GM12878 (cell line): ENCODE measurements at regions not wholly inside any gene's neighbourhood (a gene's known extent, or its start where the extent isn't known, plus 50 kb on each side); places are given as distances from the start of the nearest gene placed in this dataset.

Source experiments
- ATAC-seq: fragments of 200-7000 bp; cut with Tn5 transposase; 3 replicates; pipeline ENCODE4 v1.9.1; 2020; ENCODE audit warnings: mild to moderate bottlenecking, moderate library complexity
- BruUV-seq: library from RNA; stranded (reverse); fragments of 400-500 nt; replicated peaks from 2 replicates; lab custom pipeline; 2021; lab: Mats Ljungman, UMichigan
- CTCF ChIA-PET: fragments of 300-600 bp; sonication (Branson Sonifier 250); formaldehyde crosslinking; extraction: SDS; loops from one replicate; lab custom pipeline; 2021; ENCODE audit warnings: inconsistent platforms; lab: Yijun Ruan, JAX
- POLR2A ChIA-PET: fragments of 350-600 bp; formaldehyde crosslinking; extraction: SDS; loops from one replicate; lab custom pipeline; 2021; ENCODE audit warnings: inconsistent platforms; lab: Charles Lee
- RAD21 ChIA-PET: fragments of 300-600 bp; sonication (Branson Sonifier 250); formaldehyde crosslinking; loops from one replicate; lab custom pipeline; 2023; ENCODE audit warnings: antibody characterized with exemption; ENCODE audit not compliant: unreplicated experiment; lab: Charles Lee
- SMC1A ChIA-PET: fragments of 300-600 bp; sonication (Branson Sonifier 250); formaldehyde crosslinking; loops from one replicate; lab custom pipeline; 2023; ENCODE audit not compliant: unreplicated experiment, uncharacterized antibody; lab: Charles Lee
- DNase-seq: peaks from one replicate; pipeline ENCODE4 v3.0.0-alpha.2; 2011; ENCODE audit warnings: low read depth, low spot score
- FAIRE-seq: peaks from 3 replicates; lab custom pipeline; 2011; peaks lifted over from hg19 to GRCh38; lab: Jason Lieb, UNC
- H2AFZ ChIP-seq: 2 replicates; pipeline ENCODE4 v1.6.0; 2011; ENCODE audit warnings: low read depth, low read length, control low read depth; ENCODE audit not compliant: control insufficient read depth
- H3K27ac ChIP-seq: 2 replicates; pipeline ENCODE4 v1.5.1; 2011; ENCODE audit warnings: control low read depth; ENCODE audit not compliant: control insufficient read depth, insufficient read depth
- H3K27me3 ChIP-seq, 2 experiments: replicated peaks in 1 of 2; 2 replicates each; pipeline versions ENCODE4 v1.6.0 to v1.6.1; 2011; ENCODE audit warnings: low read length in 1 of 2; ENCODE audit not compliant: control insufficient read depth in 2 of 2, insufficient read depth in 2 of 2
- H3K36me3 ChIP-seq, 2 experiments: 2 replicates each; pipeline ENCODE4 v1.5.1; 2011; ENCODE audit warnings: low read length in 1 of 2; ENCODE audit not compliant: control insufficient read depth in 2 of 2, insufficient read depth in 2 of 2
- H3K4me1 ChIP-seq: 2 replicates; pipeline ENCODE4 v1.6.1; 2011; ENCODE audit warnings: mild to moderate bottlenecking, low read length, moderate library complexity, mixed read lengths; ENCODE audit not compliant: control insufficient read depth, insufficient read depth
- H3K4me2 ChIP-seq: 2 replicates; pipeline ENCODE4 v1.6.0; 2011; ENCODE audit warnings: control low read depth; ENCODE audit not compliant: control insufficient read depth, insufficient read depth
- H3K4me3 ChIP-seq: fragments of 200-600 bp; sonication (generic); 2 replicates; pipeline ENCODE4 v1.5.1; 2016
- H3K79me2 ChIP-seq: 2 replicates; pipeline ENCODE4 v1.6.0; 2011; ENCODE audit warnings: low read length; ENCODE audit not compliant: control insufficient read depth, insufficient read depth
- H3K9ac ChIP-seq: 2 replicates; pipeline ENCODE4 v1.8.0; 2011; ENCODE audit warnings: low read length, control low read depth, mixed read lengths; ENCODE audit not compliant: control insufficient read depth, insufficient read depth
- H3K9me3 ChIP-seq: replicated peaks from 3 replicates; pipeline ENCODE4 v1.5.1; 2011; ENCODE audit warnings: mild to moderate bottlenecking, low read length; ENCODE audit not compliant: control insufficient read depth, insufficient read depth
- H4K20me1 ChIP-seq: 2 replicates; pipeline ENCODE4 v1.6.0; 2011; ENCODE audit not compliant: control insufficient read depth, insufficient read depth
- ESRRA ChIP-seq: IDR thresholded peaks from 2 replicates; pipeline ENCODE4 v1.6.1; 2012; ENCODE audit warnings: mild to moderate bottlenecking, low read length, improper control_type of control experiment
- GABPA ChIP-seq: IDR thresholded peaks from 2 replicates; pipeline ENCODE4 v1.6.1; 2014; ENCODE audit warnings: antibody characterized with exemption, low read depth, mild to moderate bottlenecking, inconsistent platforms
- KDM1A ChIP-seq: fragments of 200-600 bp; sonication (generic); IDR thresholded peaks from 2 replicates; pipeline ENCODE4 v1.6.1; 2016; ENCODE audit warnings: borderline replicate concordance
- NFYB ChIP-seq: IDR thresholded peaks from 2 replicates; pipeline ENCODE4 v1.6.1; 2011; ENCODE audit warnings: low read depth, mild to moderate bottlenecking, low read length, improper control_type of control experiment, moderate library complexity; ENCODE audit not compliant: insufficient read depth
- PAX5 ChIP-seq: IDR thresholded peaks from 2 replicates; pipeline ENCODE4 v1.6.1; 2011; ENCODE audit warnings: low read depth, low read length, borderline replicate concordance
- RAD51 ChIP-seq: fragments of 450-650 bp; IDR thresholded peaks from 2 replicates; pipeline ENCODE4 v1.6.1; 2016; ENCODE audit warnings: moderate library complexity, mild to moderate bottlenecking, inconsistent platforms
- SRF ChIP-seq, 2 experiments: IDR thresholded peaks; 2 replicates each; pipeline ENCODE4 v1.6.1; 2011; ENCODE audit warnings: low read depth in 2 of 2, low read length in 2 of 2, mild to moderate bottlenecking in 1 of 2, moderate library complexity in 1 of 2
- STAT3 ChIP-seq: IDR thresholded peaks from 2 replicates; pipeline ENCODE4 v1.6.1; 2011; ENCODE audit warnings: low read depth, low read length, improper control_type of control experiment
- ZNF207 ChIP-seq: fragments of 450-650 bp; IDR thresholded peaks from 2 replicates; pipeline ENCODE4 v1.6.1; 2014; ENCODE audit warnings: antibody characterized with exemption, mild to moderate bottlenecking, borderline replicate concordance
- WGBS: methylation state at CpG from one replicate; pipeline ENCODE4 v1.1.6; 2016; ENCODE audit warnings: low lambda C conversion rate; ENCODE audit not compliant: insufficient replicate concordance, insufficient coverage; ENCODE audit errors: missing lambda C conversion rate; 5-methylcytosine and 5-hydroxymethylcytosine counted together
- in situ Hi-C: fragments of 300-500 bp; cut with MboI; formaldehyde crosslinking; loops from 9 replicates; pipeline ENCODE4 v1.14.3; 2018; ENCODE audit warnings: mixed read lengths
- intact Hi-C: fragments of 100-400 bp; cut with micrococcal nuclease; formaldehyde crosslinking; loops from one replicate; pipeline ENCODE4 v1.14.2; 2022; ENCODE audit not compliant: unreplicated experiment
- TF ChIP-seq, protein P1 (sequence below): fragments of 150-350 bp; IDR thresholded peaks from 2 replicates; pipeline ENCODE4 v1.6.1; 2016; ENCODE audit warnings: low read depth, low read length
- TF ChIP-seq, protein P2 (sequence below): fragments of 450-650 bp; formaldehyde crosslinking; IDR thresholded peaks from 2 replicates; pipeline ENCODE4 v1.4.0; 2020; ENCODE audit warnings: mild to moderate bottlenecking, moderate library complexity
- TF ChIP-seq, protein P3 (sequence below): fragments of 450-650 bp; formaldehyde crosslinking; IDR thresholded peaks from 2 replicates; pipeline ENCODE4 v1.5.0; 2022; ENCODE audit warnings: mild to moderate bottlenecking, missing genetic modification characterization

DNA sequence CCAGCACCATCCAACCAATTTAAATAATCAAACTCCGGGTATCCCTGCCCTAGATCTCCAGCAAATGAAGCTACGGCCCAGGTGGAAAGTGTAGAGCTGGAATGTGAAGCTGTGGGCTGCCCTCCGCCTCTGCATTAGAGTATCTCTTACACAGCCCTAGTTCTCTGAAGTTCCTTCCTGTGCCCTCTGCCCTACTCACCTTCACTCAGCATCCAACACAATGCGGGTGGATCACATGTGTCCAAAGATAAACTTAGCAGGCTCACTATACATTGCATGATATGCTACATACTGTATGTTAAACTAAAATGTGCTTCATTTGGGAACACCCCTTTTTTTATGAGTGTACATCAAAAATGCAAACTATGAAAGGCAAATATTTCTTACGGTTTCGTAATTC is 70.0 kb upstream of the RAD23B start:
- Histone ChIP-seq H3K4me1 (peaks cover 5% of the 10 kb centered on the region; the same call in 1 of the 2 replicates), H3K27ac (no peak overlapping the region), H3K79me2 (no peaks in the 10 kb centered on the region), H3K9ac (no peak overlapping the region), H4K20me1 (no peaks in the 10 kb centered on the region), H2AFZ (no peak overlapping the region), H3K36me3 (no peaks in the 10 kb centered on the region), H3K9me3 (no peaks in the 10 kb centered on the region; the same call in 2 of the 3 replicates), H3K27me3 (no peaks in the 10 kb centered on the region), H3K4me3 (no peak overlapping the region), H3K4me2 (no peak overlapping the region; the same call in 1 of the 2 replicates)
- CTCF ChIA-PET: interaction anchor here (0.6 to 1.3 kb wide), 6 partner anchors 23 to 233 kb away, joined by 3 to 7 read pairs (median 3); no protein-coding TSS in a partner anchor
- RAD21 ChIA-PET: interaction anchor here (0.9 to 2.4 kb wide), 11 partner anchors 10 to 232 kb away, joined by 3 to 20 read pairs (median 5); no protein-coding TSS in a partner anchor
- no TSS peak for BruUV-seq
- DNase-seq (no peak), ATAC-seq (peak; percentile 60), FAIRE-seq (no peak)
- SMC1A ChIA-PET: interaction anchor here (1.0 to 1.9 kb wide), 12 partner anchors 15 to 129 kb away, joined by 3 to 31 read pairs (median 5); no protein-coding TSS in a partner anchor
- intact Hi-C loops: loop anchor here (1.0 to 2.0 kb wide), 2 partner anchors 40 to 48 kb away; no protein-coding TSS in a partner anchor
- POLR2A ChIA-PET: interaction anchor here (0.5 to 2.4 kb wide), 5 partner anchors 37 to 71 kb away, joined by 3 to 10 read pairs (median 6); no protein-coding TSS in a partner anchor
- in situ Hi-C loops: no loop called here
- WGBS: 60% methylated on average over 6 of the region's 6 CpGs
- TF ChIP-seq PAX5 (no peak), ZNF207 (no peak), RAD51 (no peak), STAT3 (no peak), ESRRA (no peak), KDM1A (no peak), NFYB (no peak), GABPA (no peak), SRF (IDR thresholded peaks at IDR 0.05; ENCODE audit: low read depth in 2 of 2, low read length in 2 of 2) (no peak)
- TF ChIP-seq, protein P1, sequence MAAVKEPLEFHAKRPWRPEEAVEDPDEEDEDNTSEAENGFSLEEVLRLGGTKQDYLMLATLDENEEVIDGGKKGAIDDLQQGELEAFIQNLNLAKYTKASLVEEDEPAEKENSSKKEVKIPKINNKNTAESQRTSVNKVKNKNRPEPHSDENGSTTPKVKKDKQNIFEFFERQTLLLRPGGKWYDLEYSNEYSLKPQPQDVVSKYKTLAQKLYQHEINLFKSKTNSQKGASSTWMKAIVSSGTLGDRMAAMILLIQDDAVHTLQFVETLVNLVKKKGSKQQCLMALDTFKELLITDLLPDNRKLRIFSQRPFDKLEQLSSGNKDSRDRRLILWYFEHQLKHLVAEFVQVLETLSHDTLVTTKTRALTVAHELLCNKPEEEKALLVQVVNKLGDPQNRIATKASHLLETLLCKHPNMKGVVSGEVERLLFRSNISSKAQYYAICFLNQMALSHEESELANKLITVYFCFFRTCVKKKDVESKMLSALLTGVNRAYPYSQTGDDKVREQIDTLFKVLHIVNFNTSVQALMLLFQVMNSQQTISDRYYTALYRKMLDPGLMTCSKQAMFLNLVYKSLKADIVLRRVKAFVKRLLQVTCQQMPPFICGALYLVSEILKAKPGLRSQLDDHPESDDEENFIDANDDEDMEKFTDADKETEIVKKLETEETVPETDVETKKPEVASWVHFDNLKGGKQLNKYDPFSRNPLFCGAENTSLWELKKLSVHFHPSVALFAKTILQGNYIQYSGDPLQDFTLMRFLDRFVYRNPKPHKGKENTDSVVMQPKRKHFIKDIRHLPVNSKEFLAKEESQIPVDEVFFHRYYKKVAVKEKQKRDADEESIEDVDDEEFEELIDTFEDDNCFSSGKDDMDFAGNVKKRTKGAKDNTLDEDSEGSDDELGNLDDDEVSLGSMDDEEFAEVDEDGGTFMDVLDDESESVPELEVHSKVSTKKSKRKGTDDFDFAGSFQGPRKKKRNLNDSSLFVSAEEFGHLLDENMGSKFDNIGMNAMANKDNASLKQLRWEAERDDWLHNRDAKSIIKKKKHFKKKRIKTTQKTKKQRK: no peak
- TF ChIP-seq, protein P2, sequence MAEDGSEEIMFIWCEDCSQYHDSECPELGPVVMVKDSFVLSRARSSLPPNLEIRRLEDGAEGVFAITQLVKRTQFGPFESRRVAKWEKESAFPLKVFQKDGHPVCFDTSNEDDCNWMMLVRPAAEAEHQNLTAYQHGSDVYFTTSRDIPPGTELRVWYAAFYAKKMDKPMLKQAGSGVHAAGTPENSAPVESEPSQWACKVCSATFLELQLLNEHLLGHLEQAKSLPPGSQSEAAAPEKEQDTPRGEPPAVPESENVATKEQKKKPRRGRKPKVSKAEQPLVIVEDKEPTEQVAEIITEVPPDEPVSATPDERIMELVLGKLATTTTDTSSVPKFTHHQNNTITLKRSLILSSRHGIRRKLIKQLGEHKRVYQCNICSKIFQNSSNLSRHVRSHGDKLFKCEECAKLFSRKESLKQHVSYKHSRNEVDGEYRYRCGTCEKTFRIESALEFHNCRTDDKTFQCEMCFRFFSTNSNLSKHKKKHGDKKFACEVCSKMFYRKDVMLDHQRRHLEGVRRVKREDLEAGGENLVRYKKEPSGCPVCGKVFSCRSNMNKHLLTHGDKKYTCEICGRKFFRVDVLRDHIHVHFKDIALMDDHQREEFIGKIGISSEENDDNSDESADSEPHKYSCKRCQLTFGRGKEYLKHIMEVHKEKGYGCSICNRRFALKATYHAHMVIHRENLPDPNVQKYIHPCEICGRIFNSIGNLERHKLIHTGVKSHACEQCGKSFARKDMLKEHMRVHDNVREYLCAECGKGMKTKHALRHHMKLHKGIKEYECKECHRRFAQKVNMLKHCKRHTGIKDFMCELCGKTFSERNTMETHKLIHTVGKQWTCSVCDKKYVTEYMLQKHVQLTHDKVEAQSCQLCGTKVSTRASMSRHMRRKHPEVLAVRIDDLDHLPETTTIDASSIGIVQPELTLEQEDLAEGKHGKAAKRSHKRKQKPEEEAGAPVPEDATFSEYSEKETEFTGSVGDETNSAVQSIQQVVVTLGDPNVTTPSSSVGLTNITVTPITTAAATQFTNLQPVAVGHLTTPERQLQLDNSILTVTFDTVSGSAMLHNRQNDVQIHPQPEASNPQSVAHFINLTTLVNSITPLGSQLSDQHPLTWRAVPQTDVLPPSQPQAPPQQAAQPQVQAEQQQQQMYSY (CRISPR knock-in tag): no peak
- TF ChIP-seq, protein P3, sequence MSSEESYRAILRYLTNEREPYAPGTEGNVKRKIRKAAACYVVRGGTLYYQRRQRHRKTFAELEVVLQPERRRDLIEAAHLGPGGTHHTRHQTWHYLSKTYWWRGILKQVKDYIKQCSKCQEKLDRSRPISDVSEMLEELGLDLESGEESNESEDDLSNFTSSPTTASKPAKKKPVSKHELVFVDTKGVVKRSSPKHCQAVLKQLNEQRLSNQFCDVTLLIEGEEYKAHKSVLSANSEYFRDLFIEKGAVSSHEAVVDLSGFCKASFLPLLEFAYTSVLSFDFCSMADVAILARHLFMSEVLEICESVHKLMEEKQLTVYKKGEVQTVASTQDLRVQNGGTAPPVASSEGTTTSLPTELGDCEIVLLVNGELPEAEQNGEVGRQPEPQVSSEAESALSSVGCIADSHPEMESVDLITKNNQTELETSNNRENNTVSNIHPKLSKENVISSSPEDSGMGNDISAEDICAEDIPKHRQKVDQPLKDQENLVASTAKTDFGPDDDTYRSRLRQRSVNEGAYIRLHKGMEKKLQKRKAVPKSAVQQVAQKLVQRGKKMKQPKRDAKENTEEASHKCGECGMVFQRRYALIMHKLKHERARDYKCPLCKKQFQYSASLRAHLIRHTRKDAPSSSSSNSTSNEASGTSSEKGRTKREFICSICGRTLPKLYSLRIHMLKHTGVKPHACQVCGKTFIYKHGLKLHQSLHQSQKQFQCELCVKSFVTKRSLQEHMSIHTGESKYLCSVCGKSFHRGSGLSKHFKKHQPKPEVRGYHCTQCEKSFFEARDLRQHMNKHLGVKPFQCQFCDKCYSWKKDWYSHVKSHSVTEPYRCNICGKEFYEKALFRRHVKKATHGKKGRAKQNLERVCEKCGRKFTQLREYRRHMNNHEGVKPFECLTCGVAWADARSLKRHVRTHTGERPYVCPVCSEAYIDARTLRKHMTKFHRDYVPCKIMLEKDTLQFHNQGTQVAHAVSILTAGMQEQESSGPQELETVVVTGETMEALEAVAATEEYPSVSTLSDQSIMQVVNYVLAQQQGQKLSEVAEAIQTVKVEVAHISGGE (CRISPR knock-in tag): no peak
